GM12864 (cell line): ENCODE measurements at regions not wholly inside any gene's neighbourhood (a gene's known extent, or its start where the extent isn't known, plus 50 kb on each side); places are given as distances from the start of the nearest gene placed in this dataset.

Experiments used
- DNase-seq: peaks from one replicate; pipeline ENCODE4 v3.0.0-alpha.2; 2011; ENCODE audit warnings: low read depth
- H3K4me3 ChIP-seq: 2 replicates; pipeline ENCODE4 v1.5.1; 2011; ENCODE audit warnings: mild to moderate bottlenecking, low read depth, low read length, control low read depth
- CTCF ChIP-seq: IDR thresholded peaks from 2 replicates; pipeline ENCODE4 v1.5.1; 2011; ENCODE audit warnings: low read depth, mild to moderate bottlenecking, moderate library complexity, low read length, control low read depth, inconsistent platforms; ENCODE audit errors: missing control alignments

DNA sequence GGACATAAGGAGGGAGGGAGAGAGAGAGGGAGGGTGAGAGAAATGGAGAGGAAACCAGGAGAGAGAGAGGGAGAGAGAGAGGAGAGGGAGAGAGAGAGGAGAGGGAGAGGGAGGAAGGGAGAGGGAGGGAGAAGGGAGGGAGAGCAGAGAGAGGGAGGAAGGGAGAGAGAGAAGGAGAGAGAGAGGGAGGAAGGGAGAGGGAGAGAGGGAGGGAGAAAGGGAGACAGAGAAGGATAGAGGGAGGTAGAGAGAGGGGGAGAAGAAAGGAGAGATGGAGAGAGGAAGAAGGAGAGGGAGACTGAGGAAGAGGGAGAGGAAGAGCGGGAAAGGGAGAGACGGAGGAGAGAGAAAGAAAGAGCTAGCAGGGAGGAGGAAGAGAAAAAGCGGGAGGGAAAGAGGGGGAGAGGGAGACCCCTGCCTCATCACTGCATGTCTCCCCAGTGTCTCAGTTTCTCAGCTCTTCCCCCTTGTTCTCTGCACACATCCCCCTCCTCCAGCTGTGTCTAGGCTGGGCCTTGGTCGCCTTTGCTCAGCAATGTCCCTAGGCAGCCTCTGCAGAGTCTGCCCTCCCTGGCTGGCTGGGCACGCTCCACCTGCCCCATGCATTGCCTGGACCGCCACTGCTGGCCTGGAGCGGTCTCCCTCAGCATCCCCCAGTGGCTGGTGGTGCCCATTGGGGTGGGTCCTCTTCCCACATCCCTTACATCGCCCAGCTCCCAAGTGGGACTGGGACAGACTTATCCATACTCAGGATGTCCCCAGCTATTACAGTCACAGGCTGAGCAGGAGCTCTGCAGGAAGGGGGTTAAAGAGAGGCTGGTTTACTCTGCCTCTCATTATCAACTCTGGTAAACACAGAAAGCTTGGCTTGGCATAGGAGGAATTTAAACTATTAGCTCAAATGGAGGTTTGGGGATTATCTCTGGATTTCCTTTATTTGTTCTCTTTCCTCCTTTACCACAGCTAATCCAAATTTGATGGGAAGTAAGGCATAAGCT, 85.7 kb upstream of the APCDD1 start:
- TF ChIP-seq CTCF, result no peak
- H3K4me3 ChIP-seq, result no peak overlapping the region
- DNase-seq, result no peak

DNA sequence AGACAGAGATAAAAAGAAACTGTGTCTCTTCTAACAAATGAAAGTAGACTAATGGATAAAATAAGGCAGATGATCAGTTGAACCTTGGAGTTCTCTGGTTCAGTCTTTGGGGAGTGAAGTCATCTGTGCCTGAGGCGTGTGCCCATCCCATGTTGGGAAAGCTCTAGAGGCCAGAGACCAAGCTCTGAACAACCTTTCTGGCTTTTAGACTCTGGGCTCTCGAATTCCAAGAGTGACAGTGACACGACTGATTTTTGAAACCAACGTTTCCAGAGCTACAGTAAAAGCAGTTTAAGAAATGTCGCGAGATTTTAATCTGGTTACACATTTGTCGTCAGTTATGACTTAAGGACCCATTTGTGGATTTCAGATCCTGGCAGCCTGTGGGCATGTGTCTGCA, 83.7 kb upstream of the APCDD1 start:
- DNase-seq, result no peak

DNA sequence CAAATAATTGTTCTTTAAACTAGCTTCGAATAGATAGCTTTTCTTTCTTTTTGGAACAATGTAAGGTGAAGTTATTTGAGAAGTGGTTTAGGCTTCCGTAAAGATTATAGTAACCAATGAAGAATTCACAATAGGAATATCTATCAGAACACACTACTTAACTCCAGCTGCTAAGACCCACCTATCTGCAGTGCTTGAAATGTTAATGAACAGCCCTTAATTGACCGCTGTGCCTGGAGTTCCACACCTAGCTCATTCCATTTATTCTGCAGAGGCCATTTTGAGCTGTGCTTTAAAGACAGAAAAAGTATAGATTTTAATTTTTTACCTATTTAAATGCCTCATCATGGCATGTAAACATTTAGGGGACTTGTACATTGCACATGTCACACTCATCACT, 83.3 kb upstream of the APCDD1 start:
- H3K4me3 ChIP-seq, result no peak overlapping the region
- no peak for TF ChIP-seq CTCF
- DNase-seq, result no peak

More for the DNA sequence above, 83.7 kb upstream of the APCDD1 start:
- no peak overlapping the region for H3K4me3 ChIP-seq
- no peak for TF ChIP-seq CTCF

DNA sequence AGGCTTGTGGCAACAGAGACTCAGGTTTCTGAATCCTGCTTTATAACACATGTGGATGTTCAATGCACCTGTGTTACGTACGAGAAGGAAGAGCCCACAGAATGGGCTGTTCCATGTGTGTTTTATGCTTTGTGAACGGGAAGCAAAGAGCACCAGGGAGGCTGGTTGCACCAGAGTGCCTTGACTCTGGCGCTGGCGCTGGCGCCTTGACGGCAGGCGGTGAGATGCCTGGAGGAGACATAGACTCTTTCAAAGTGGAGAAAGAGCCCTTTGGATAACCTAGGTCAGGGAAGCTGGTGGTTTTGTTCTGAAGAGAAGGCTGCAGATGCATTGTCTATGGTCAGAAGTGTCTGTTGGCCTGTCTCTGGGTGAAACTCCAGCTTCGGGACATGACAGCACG, 80.2 kb upstream of the APCDD1 start:
- no peak overlapping the region for H3K4me3 ChIP-seq
- DNase-seq, result no peak
- no peak for TF ChIP-seq CTCF

DNA sequence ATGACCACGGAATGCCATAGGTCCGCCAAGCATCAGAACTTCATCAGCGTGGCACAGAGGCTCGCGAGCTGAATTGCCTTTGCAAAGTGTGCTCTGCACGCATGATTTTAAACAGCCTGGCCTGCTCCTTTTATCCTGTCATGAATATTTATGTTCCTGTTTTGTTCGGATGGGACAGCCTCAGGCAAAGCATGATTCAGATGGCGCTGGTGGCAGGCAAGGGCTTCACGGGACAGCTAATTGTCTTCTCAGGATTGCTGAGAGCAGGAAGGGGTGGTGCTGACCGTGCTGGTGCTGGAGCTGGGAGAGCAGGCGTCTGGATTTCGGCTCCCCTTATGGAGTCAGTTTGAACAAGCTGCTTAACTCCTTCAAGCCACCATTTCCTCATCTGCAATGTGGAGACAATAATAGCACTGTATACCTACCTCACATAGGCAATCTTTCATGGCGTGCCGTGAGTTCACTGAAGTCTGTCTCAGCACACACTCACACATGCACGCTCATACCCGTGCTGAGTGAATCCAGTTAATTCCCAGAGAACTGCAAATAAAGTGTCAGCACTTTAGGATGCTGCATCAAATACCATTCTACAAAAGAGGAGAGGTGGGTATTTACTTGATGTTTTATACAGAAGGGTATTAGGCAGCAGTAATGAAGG, 79.7 kb upstream of the APCDD1 start:
- TF ChIP-seq CTCF, result no peak
- H3K4me3 ChIP-seq, result no peak overlapping the region
- DNase-seq, result no peak

DNA sequence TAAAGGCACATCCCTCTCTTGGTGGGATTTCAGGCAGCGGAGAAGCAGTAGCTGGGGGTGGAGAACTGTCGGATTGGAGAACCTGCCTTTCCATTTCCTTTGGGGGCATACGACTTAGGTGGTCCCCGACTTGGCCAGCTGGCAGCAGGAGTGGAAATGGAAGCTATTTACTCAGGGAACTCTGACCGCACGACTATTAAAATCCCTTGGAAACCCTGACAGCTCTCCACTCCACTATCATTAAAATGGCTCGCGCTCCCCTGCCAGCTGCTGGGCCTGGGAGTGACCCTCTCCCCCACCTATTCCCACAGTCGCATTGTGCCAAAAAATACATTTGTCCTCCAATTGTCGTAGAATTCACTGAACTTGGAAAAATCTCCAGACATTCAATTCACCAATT, 77.7 kb upstream of the APCDD1 start:
- H3K4me3 ChIP-seq, result no peak overlapping the region
- DNase-seq, result no peak
- TF ChIP-seq CTCF, result no peak
